ENCODE measurements at regions not wholly inside any gene's neighbourhood (a gene's known extent, or its start where the extent isn't known, plus 50 kb on each side); places are given as distances from the start of the nearest gene placed in this dataset.

DNA sequence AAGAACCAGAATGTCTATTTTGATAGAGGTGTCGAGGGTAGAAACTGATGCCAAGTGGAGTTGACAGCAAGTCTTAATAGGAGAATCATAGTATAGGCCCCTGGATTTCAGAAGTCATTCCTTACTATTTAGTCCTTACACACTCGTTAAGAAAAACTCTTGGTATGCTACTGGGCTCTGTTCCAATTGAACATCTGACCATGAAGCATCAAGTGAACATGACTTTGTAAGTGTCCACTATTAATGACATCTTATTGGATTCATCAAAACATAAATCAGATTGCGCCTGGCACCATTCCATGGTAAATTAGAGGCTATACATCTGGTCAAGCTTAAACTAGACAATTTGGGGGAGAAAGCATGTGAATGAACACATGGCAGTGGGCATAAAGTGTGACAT is 1056.5 kb upstream of the EDIL3 start (continued):
- no peak for TF ChIP-seq SNAPC4 (CRISPR knock-in tag; IDR thresholded peaks at IDR 0.05)
- TF ChIP-seq, protein P1, sequence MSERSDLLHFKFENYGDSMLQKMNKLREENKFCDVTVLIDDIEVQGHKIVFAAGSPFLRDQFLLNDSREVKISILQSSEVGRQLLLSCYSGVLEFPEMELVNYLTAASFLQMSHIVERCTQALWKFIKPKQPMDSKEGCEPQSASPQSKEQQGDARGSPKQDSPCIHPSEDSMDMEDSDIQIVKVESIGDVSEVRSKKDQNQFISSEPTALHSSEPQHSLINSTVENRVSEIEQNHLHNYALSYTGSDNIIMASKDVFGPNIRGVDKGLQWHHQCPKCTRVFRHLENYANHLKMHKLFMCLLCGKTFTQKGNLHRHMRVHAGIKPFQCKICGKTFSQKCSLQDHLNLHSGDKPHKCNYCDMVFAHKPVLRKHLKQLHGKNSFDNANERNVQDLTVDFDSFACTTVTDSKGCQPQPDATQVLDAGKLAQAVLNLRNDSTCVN (CRISPR knock-in tag; IDR thresholded peaks at IDR 0.05; ENCODE audit: borderline replicate concordance), result no peak

DNA sequence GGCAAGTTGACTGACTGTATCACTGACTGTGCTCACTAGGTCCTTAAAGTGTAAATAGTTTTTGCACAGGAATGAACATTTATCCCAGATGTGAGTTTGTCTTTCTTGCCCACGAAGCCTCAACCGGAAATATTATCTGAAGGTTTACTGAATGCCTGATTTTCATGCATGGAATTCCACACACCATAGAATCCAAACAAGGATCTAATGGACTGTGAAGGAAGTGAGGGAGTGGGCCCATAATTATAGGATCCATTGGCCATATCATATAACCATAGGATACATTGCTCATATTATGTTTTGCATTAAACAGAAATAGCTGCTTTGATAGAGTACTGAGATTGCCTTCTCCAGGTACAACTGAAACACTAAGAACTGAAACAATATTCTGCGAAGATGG is 1057.2 kb upstream of the EDIL3 start:
- H4K20me1 ChIP-seq (ENCODE audit: insufficient read depth, low read length), result no peaks in the 10 kb centered on the region
- H3K4me1 ChIP-seq (ENCODE audit: insufficient read depth, low read length), result no peaks in the 10 kb centered on the region
- peaks cover 19% of the 10 kb centered on the region for H3K9me3 ChIP-seq (ENCODE audit: low read length)
- no peak overlapping the region for H3K4me2 ChIP-seq (ENCODE audit: low read depth, low read length)
- 2% methylated on average over 3 of the region's 3 CpGs for WGBS (ENCODE audit: low lambda C conversion rate)
- H2AFZ ChIP-seq (ENCODE audit: low read length), result no peak overlapping the region
- no peak for FAIRE-seq
- no peaks in the 10 kb centered on the region for H3K36me3 ChIP-seq (replicated peaks in 1 of 2; ENCODE audit: control insufficient read depth in 1 of 2, insufficient read depth in 2 of 2, low read length in 2 of 2)
- H3K27me3 ChIP-seq (ENCODE audit: control insufficient read depth in 1 of 2, insufficient read depth in 2 of 2, low read length in 2 of 2), result no peaks in the 10 kb centered on the region
- in situ Hi-C loops (cut with HindIII; ENCODE audit: extremely low pct_ligation_motif_present, low pct_unique_long_range_greater_than_20kb), result no loop called here
- no peak for TF ChIP-seq LCORL (IDR thresholded peaks at IDR 0.05)
- no peak for TF ChIP-seq LCORL (CRISPR knock-in tag; IDR thresholded peaks at IDR 0.05)
- TF ChIP-seq CEBPB (IDR thresholded peaks at IDR 0.05; ENCODE audit: borderline replicate concordance, low read depth, low read length), result no peak
- TF ChIP-seq GLI4 (CRISPR knock-in tag; IDR thresholded peaks at IDR 0.05; ENCODE audit: borderline replicate concordance), result no peak
- no peak for DNase-seq (ENCODE audit: low spot score)
- intact Hi-C loops (cut with micrococcal nuclease; ENCODE audit: unreplicated experiment), result no loop called here
- POLR2A ChIA-PET, result no interaction called here
- no peak overlapping the region for H3K27ac ChIP-seq (ENCODE audit: extremely low read length, insufficient read depth, low read length)
- no TSS peak for BruUV-seq (replicated peaks)
- H3K9ac ChIP-seq (ENCODE audit: insufficient read depth, low read depth, low read length), result no peak overlapping the region
- H3K4me3 ChIP-seq (replicated peaks in 1 of 3; ENCODE audit: insufficient read depth in 1 of 3, low read depth in 2 of 3, low read length in 3 of 3), result no peak overlapping the region
- no peaks in the 10 kb centered on the region for H3K79me2 ChIP-seq (ENCODE audit: insufficient read depth, low read length)
- ATAC-seq, result no peak
- CTCF ChIA-PET (ENCODE audit: low intra/inter-chr PET ratio, low total read pairs), result no interaction called here

All from HepG2 (cell line).